Amniotic stem cell (primary cell): ENCODE measurements at regions not wholly inside any gene's neighbourhood (a gene's known extent, or its start where the extent isn't known, plus 50 kb on each side); places are given as distances from the start of the nearest gene placed in this dataset.
"Not testable (repeated sequence)": the region's sequence is repeated elsewhere in the genome, so short reads cannot be mapped to it uniquely, and the experiment has no call there.

Experiments used
- DNase-seq: peaks from one replicate; lab custom pipeline; 2025; lab: John Stamatoyannopoulos, UW

GRCh38 chr2:54038835-54039234, 68.0 kb upstream of the PSME4 start:
- DNase-seq = no peak

GRCh38 chr2:54031288-54031687, 60.5 kb upstream of the PSME4 start:
- DNase-seq = not testable (repeated sequence)

GRCh38 chr2:54030806-54031205, 60.0 kb upstream of the PSME4 start:
- DNase-seq = no peak

- no peak for DNase-seq
These were observed 59.6 kb upstream of the PSME4 start for GRCh38 chr2:54030396-54030741.

- no peak for DNase-seq
These were observed 59.1 kb upstream of the PSME4 start for GRCh38 chr2:54029721-54030395.

- DNase-seq = not testable (repeated sequence)
These were observed 54.8 kb upstream of the PSME4 start for GRCh38 chr2:54025463-54026075.

- DNase-seq = no peak
These were observed 53.8 kb upstream of the PSME4 start for GRCh38 chr2:54024576-54024975.

GRCh38 chr2:54021702-54022101, 50.9 kb upstream of the PSME4 start:
- DNase-seq = no peak

GRCh38 chr2:54020793-54021414, 50.1 kb upstream of the PSME4 start:
- DNase-seq = no peak
